Neural crest cell (in vitro differentiated cells): ENCODE measurements at regions not wholly inside any gene's neighbourhood (a gene's known extent, or its start where the extent isn't known, plus 50 kb on each side); places are given as distances from the start of the nearest gene placed in this dataset.

Source experiments
- DNase-seq: peaks from one replicate; pipeline ENCODE4 v3.0.0; 2021; ENCODE audit warnings: low read depth, mixed read lengths, low spot score
- H3K27ac Mint-ChIP-seq: one replicate; pipeline ENCODE4 v1.8.0; 2021; ENCODE audit warnings: mild to moderate bottlenecking, mixed read lengths; ENCODE audit not compliant: unreplicated experiment
- H3K27me3 Mint-ChIP-seq: 2 replicates; pipeline ENCODE4 v1.8.0; 2021; ENCODE audit warnings: low read depth, mild to moderate bottlenecking, mixed read lengths
- H3K36me3 Mint-ChIP-seq: 2 replicates; pipeline ENCODE4 v1.8.0; 2021; ENCODE audit warnings: low read depth, mild to moderate bottlenecking, mixed read lengths
- H3K4me1 Mint-ChIP-seq: 2 replicates; pipeline ENCODE4 v1.8.0; 2021; ENCODE audit warnings: mixed read lengths
- H3K4me3 Mint-ChIP-seq: one replicate; pipeline ENCODE4 v1.8.0; 2021; ENCODE audit warnings: mild to moderate bottlenecking, mixed read lengths
- H3K9me3 Mint-ChIP-seq: 2 replicates; pipeline ENCODE4 v1.8.0; 2021; ENCODE audit warnings: mixed read lengths
- TF ChIP-seq, protein P1 (sequence below): fragments of 200-600 bp; sonication (generic); conservative IDR thresholded peaks from 2 replicates; pipeline ENCODE4 v1.5.0; 2021; ENCODE audit warnings: antibody characterized with exemption, mild to moderate bottlenecking

DNA sequence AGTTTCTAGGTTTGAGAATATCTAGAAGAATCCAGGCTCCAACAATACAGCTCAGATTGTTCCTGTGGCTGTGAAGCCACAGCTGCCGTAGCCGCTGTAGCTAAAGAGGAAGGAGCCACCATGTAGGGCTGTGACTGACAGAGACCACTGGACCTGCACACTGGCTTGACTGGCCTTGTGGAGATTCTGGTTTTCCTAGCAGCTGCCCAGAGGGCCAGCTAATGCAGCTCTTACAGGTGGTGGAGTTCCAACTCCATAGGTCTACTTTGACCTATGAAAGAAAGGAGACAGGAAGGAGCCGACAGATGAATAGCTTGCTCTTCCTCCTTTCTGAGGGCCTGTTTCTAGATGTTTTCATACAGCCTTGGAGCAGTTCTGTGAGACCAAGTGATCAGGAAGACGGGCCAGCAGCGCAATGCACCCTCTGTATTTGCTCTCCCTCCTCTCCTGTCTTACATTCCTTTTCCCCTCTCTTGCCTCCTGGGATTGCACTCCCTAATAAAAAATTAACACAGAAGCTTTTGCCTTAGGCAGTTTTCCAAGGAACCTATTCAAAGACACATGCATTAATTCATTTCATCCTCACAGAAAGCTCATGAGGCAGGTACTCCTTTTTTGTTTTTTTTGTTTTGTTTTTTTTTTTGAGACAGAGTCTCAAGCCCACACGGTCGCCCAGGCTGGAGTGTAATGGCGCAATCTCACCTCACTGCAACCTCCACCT lies 51.8 kb upstream of the MYB start:
- Mint-ChIP-seq H3K27ac (peak overlapping the region; percentile 44), H3K36me3 (no peaks in the 10 kb centered on the region), H3K4me3 (no peak overlapping the region), H3K4me1 (no peaks in the 10 kb centered on the region), H3K27me3 (no peaks in the 10 kb centered on the region), H3K9me3 (no peaks in the 10 kb centered on the region)
- no peak for DNase-seq
- TF ChIP-seq, protein P1, sequence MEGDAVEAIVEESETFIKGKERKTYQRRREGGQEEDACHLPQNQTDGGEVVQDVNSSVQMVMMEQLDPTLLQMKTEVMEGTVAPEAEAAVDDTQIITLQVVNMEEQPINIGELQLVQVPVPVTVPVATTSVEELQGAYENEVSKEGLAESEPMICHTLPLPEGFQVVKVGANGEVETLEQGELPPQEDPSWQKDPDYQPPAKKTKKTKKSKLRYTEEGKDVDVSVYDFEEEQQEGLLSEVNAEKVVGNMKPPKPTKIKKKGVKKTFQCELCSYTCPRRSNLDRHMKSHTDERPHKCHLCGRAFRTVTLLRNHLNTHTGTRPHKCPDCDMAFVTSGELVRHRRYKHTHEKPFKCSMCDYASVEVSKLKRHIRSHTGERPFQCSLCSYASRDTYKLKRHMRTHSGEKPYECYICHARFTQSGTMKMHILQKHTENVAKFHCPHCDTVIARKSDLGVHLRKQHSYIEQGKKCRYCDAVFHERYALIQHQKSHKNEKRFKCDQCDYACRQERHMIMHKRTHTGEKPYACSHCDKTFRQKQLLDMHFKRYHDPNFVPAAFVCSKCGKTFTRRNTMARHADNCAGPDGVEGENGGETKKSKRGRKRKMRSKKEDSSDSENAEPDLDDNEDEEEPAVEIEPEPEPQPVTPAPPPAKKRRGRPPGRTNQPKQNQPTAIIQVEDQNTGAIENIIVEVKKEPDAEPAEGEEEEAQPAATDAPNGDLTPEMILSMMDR, result no peak

GRCh38 chr6:135128268-135128914 lies 52.7 kb upstream of the MYB start:
- H3K4me3 Mint-ChIP-seq, result no peak overlapping the region
- H3K27ac Mint-ChIP-seq, result no peak overlapping the region
- no peaks in the 10 kb centered on the region for H3K4me1 Mint-ChIP-seq
- no peaks in the 10 kb centered on the region for H3K36me3 Mint-ChIP-seq
- TF ChIP-seq, protein P1, result no peak
- no peaks in the 10 kb centered on the region for H3K9me3 Mint-ChIP-seq
- DNase-seq, result no peak
- H3K27me3 Mint-ChIP-seq, result peaks cover 2% of the 10 kb centered on the region

- Mint-ChIP-seq H3K36me3 (no peaks in the 10 kb centered on the region), H3K4me3 (no peak overlapping the region), H3K4me1 (no peaks in the 10 kb centered on the region), H3K27ac (peak overlapping the region; percentile 12), H3K9me3 (no peaks in the 10 kb centered on the region), H3K27me3 (peaks cover 2% of the 10 kb centered on the region)
- no peak for DNase-seq
- TF ChIP-seq, protein P1, result no peak
These were observed 54.4 kb upstream of the MYB start for GRCh38 chr6:135126729-135127128.

- TF ChIP-seq, protein P1, result no peak
- no peak for DNase-seq
- Mint-ChIP-seq H3K4me1 (no peaks in the 10 kb centered on the region), H3K4me3 (no peak overlapping the region), H3K9me3 (no peaks in the 10 kb centered on the region), H3K27ac (no peak overlapping the region), H3K27me3 (peaks cover 2% of the 10 kb centered on the region), H3K36me3 (no peaks in the 10 kb centered on the region)
These were observed 55.1 kb upstream of the MYB start for GRCh38 chr6:135126034-135126433.

DNA sequence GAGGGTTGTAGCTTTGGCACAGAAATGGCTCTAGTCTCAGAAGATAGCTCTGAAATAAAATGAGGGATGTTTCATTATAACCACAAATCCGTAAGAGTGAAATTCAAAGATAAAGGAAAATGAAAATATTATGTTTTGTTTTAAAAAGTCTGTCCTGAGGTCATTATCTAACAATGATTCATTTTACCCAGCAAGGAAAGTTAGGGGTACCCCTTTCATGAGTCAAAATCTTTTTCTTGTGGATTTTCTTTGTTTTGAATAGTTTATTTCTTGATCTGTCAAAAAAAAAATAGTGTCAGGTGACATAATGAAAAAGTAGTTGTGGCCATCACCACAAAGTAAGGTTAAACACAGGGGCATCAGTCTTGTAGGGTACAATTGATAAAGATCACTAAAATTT lies 59.7 kb upstream of the MYB start:
- Mint-ChIP-seq H3K4me3 (no peak overlapping the region), H3K27me3 (peaks cover 4% of the 10 kb centered on the region), H3K9me3 (no peaks in the 10 kb centered on the region), H3K27ac (no peak overlapping the region), H3K4me1 (no peaks in the 10 kb centered on the region), H3K36me3 (no peaks in the 10 kb centered on the region)
- DNase-seq, result no peak
- TF ChIP-seq, protein P1, result no peak
